Stimulated activated CD8-positive, alpha-beta memory T cell treated with anti-CD3 and anti-CD28 coated beads, Interleukin-4, amount 100 ng/mL, for 1 hour (primary cell): ENCODE measurements at regions not wholly inside any gene's neighbourhood (a gene's known extent, or its start where the extent isn't known, plus 50 kb on each side); places are given as distances from the start of the nearest gene placed in this dataset.
"Not testable (repeated sequence)": the region's sequence is repeated elsewhere in the genome, so short reads cannot be mapped to it uniquely, and the experiment has no call there.

Experiments used
- DNase-seq, 2 donors: peaks; one replicate each; pipeline ENCODE4 v3.0.0-alpha.2; 2020; ENCODE audit warnings: low read depth in 2 of 2, low spot score in 1 of 2

DNA sequence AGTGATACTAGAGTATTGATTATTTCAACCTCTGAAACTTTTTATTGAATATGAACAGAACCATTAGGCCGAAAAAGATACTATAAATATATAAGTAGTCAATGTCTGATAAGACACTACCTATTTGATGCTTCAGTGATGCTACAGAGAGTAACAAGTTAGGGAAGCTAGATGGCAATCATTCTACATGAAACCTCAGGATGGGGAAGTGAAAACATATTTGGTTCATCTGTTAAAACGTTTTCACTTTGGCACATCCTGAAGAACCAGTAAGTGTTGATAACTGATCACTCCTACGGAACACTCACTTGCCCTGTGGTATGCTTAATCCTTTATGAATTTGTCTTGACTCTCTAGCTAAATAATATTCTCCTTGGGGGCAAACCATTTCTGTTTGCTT, 1064.9 kb downstream of the NXPH1 start:
- DNase-seq = no peak

GRCh38 chr7:9502269-9502668, 1068.9 kb downstream of the NXPH1 start:
- DNase-seq = no peak

- DNase-seq = no peak
These were observed 1071.3 kb downstream of the NXPH1 start for GRCh38 chr7:9504678-9505077.

DNA sequence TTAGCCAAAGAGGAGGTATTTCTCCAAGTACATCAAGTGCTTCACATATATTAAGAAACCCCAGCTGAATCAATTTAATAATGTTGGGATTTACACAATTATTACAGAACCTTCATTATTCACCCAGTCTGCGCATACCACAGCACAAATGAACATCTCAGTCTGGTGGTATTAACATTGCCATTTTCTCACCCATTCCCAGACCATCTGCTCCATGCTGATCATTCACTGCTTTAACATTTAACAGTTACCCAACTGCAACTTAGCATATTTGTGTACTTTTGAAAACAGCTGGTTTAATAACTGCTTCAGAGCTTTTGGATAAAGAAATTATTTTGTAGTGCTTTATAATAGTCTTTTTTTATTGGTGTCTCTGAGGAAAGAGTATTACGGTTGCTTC, 1072.1 kb downstream of the NXPH1 start:
- no peak for DNase-seq

DNA sequence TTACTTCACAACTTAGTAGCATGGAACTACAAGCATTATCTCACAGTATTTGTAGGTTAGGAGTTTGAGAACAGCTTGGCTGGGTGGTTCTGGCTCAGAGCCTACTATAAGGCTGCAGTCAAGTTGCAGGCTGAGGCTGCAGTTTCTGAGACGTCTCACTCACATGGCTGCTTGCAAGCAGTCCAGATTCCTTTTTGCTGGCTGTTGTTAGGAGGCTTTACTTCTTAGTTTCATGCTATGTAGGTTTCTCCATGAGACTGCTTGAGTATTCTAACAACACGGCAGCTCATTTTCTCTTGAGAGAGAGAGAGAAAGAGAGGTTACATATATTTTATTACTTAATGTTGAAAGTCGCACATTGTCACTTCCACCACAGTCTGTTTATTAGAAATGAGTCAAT, 1073.9 kb downstream of the NXPH1 start:
- no peak for DNase-seq

DNA sequence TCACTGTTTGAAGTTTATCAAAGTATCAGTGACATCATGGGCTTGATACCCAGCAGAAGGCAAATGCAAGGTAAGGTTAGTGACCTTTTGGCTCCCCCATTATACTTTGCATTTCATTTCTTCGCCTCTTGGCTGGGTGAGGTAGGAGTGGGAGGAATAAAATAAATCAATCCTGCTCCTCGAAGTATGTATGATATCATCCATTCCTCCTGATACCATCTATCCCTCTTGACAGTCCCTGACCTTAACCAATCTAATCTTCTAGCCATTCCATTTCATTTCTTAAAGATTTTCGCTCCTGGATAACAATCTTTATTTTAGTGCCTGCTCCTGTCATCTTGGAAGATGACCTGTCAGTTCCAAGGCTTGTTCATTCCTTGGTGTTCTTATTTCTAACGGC, 1083.3 kb downstream of the NXPH1 start:
- DNase-seq = no peak

- DNase-seq = no peak
These were observed 1090.2 kb downstream of the NXPH1 start for GRCh38 chr7:9523579-9523978.

DNA sequence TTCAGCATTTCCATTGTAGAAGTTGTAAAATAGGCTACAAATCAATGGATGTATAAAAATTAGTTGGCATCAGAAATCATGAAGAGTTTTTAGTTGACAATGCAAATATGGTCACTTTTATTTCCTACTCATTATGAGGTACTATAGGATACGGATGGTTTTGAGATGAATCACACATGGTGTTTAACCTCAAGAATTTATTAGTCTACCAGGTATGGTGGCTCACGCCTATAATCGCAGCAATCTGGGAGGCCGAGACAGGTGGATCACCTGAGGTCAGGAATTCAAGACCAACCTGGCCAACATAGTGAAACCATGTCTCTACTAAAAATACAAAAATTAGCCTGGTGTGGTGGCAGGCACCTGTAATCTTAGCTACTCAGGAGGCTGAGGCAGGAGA, 1119.0 kb downstream of the NXPH1 start:
- DNase-seq = not testable (repeated sequence)

DNA sequence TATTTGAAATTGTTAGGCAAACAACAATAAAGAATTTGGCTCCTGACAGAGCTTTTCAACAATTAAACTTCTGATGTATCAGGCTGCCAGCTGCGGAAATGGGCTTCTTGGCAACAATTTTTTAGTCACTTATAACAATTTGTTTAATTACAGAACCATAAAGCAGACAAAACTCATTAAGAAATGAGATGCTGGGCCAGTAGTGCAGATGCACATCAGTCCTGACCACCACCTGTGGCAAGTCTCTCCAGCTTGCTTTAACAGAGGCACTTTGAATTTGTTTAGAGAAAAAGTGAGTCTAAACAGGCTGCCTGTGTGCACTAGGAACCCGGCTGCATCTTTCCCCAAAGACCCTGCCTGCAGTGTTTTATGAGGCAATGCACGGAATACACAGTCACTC, 1124.4 kb downstream of the NXPH1 start:
- no peak for DNase-seq

GRCh38 chr7:9575716-9576115, 1142.3 kb downstream of the NXPH1 start:
- no peak for DNase-seq

DNA sequence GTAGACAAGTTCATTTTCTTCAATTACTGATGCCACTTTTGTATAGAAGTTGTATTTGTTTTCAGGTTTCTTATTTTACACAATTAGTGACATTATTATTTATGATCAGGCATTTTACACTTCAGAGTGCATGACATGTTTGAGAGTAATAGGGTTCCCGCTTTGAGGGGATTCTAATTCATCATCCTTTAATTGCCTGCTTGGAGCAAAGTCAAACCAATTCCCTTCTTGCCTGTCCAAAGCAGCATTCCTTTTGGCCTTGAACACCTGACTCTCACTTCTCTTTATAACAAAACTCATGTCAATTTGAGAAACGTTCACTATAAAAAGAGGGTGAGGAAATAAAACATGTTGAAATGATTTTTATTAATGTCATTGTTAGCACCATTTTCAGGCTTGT, 1149.4 kb downstream of the NXPH1 start:
- no peak for DNase-seq

GRCh38 chr7:9598411-9598810, 1165.0 kb downstream of the NXPH1 start:
- DNase-seq = no peak

GRCh38 chr7:9600974-9601373, 1167.6 kb downstream of the NXPH1 start:
- DNase-seq = no peak

DNA sequence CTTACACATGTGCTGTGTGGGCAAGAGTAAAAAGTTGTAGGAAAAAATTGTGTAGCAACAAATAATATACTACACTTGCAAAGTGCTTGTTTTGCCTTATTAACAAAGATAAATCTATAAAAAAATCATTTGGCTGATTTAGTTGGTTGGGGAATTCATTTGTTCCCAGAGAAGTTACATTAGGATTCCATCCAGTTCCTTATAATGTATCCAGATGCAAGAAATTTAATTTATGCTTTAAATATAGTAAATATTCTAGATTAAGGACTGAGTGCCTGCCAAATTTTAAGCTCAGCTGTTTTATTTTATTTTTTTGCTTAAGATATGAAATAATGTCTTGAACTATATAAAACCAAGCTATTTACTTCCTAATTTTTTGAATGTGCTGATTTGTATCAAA, 1169.9 kb downstream of the NXPH1 start:
- DNase-seq = no peak

DNA sequence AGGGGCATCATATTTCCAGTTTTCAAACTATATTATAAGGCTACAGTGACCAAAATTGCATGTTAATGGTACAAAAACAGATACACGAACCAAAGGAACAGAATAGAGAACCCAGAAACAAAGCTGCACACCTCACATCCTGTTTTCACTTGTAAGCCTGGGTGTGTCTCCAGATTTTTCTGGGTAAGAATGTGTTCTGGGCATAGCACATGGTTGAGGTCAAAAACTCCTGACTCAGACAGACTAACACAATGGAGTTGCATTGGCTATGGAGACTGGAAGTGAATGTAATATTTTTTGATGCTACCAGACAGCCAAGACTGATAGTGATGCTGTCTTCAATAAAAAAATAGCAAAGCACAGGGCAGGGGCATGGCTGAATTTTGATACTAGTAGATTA, 1175.2 kb downstream of the NXPH1 start:
- no peak for DNase-seq

DNA sequence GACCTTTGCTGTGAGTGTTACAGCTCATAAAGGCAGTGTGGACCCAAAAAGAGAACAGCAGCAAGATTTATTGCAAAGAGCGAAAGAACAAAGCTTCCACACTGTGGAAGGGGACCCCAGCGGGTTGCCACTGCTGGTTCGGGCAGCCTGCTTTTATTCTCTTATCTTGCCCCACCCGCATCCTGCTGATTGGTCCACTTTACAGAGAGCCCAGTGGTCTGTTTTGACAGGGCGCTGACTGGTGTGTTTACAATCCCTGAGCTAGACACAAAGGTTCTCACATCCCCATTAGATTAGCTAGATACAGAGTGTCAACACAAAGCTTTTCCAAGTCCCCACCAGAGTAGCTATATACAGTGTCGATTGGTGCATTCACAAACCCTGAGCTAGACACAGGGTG, 1187.5 kb downstream of the NXPH1 start:
- DNase-seq = not testable (repeated sequence)

DNA sequence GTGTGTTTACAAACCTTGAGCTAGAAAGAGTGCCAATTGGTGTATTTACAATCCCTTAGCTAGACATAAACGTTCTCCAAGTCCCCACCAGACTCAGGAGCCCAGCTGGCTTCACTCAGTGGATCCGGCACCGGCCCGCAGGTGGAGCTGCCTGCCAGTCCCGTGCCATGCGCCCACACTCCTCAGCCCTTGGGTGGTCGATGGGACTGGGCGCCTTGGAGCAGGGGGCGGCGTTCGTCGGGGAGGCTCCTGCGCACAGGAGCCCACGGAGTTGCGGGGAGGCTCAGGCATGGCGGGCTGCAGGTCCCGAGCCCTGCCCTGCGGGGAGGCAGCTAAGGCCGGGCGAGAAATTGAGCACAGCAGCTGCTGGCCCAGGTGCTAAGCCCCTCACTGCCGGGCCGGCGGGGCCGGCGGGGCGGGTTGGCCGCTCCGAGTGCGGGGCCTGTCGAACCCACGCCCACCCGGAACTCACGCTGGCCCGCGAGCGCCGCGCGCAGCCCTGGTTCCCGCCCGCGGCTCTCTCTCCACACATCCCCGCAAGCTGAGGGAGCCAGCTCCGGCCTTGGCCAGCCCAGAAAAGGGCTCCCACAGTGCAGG, 1188.0 kb downstream of the NXPH1 start:
- not testable (repeated sequence) for DNase-seq

GRCh38 chr7:9621927-9622326, 1188.5 kb downstream of the NXPH1 start:
- no peak for DNase-seq

GRCh38 chr7:9625953-9626352, 1192.5 kb downstream of the NXPH1 start:
- DNase-seq = no peak

- no peak for DNase-seq
These were observed 1212.3 kb downstream of the NXPH1 start for GRCh38 chr7:9645756-9646155.

DNA sequence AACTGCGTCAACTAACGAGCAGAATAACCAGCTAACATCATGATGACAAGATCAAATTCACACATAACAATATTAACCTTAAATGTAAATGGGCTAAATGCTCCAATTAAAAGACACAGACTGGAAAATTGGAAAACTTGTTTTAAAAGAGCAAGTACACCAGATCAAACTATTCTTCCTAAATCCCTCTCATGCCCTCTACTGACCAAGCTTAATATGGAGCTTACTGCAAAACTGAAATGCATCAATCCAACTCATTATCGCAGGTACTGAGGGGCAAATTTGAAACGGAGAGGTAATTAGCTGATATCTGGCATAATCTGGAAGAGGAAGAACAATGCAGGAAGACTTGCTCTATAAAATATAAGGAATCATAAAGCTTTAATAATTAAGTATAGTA, 1223.8 kb downstream of the NXPH1 start:
- no peak for DNase-seq

- no peak for DNase-seq
These were observed 1238.8 kb downstream of the NXPH1 start for GRCh38 chr7:9671979-9672917.

- DNase-seq = no peak
These were observed 1247.3 kb downstream of the NXPH1 start for GRCh38 chr7:9680713-9681112.
